OCI-LY7 (cell line): ENCODE measurements at regions not wholly inside any gene's neighbourhood (a gene's known extent, or its start where the extent isn't known, plus 50 kb on each side); places are given as distances from the start of the nearest gene placed in this dataset.

Source experiments
- EZH2phosphoT487 ChIP-seq: fragments of 200-600 bp; sonication (generic); IDR thresholded peaks from 2 replicates; pipeline ENCODE4 v1.6.1; 2018; ENCODE audit warnings: low read depth, borderline replicate concordance, mild to moderate bottlenecking, mixed run types, antibody characterized with exemption, low read length, moderate library complexity, mixed read lengths
- TF ChIP-seq, protein P1 (sequence below): fragments of 200-600 bp; sonication (generic); conservative IDR thresholded peaks from 2 replicates; pipeline ENCODE4 v1.5.1; 2014; ENCODE audit warnings: mild to moderate bottlenecking, antibody characterized with exemption, low read length, moderate library complexity, mixed read lengths

DNA sequence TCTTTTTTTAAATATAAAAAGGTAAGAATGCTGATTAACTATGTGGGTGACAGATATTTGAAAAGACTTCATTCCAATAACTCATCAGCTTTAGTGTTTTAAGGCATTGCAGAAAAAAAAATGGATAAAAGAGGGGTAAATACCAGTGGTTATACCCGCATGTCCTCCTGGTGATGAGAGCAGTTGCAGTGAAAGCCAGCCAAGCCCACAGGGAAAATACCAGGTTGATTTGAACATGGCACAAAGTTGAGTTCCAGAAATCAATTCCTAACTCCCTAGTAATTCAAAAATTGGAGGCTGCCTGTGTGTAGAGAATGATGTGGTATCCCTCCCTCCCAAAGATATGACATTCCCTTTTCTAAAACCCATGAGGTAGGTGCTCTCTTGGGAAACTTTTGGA is 453.2 kb upstream of the SOX9 start:
- TF ChIP-seq, protein P1, sequence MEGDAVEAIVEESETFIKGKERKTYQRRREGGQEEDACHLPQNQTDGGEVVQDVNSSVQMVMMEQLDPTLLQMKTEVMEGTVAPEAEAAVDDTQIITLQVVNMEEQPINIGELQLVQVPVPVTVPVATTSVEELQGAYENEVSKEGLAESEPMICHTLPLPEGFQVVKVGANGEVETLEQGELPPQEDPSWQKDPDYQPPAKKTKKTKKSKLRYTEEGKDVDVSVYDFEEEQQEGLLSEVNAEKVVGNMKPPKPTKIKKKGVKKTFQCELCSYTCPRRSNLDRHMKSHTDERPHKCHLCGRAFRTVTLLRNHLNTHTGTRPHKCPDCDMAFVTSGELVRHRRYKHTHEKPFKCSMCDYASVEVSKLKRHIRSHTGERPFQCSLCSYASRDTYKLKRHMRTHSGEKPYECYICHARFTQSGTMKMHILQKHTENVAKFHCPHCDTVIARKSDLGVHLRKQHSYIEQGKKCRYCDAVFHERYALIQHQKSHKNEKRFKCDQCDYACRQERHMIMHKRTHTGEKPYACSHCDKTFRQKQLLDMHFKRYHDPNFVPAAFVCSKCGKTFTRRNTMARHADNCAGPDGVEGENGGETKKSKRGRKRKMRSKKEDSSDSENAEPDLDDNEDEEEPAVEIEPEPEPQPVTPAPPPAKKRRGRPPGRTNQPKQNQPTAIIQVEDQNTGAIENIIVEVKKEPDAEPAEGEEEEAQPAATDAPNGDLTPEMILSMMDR: no peak
- no peak for TF ChIP-seq EZH2phosphoT487
